ENCODE measurements at regions not wholly inside any gene's neighbourhood (a gene's known extent, or its start where the extent isn't known, plus 50 kb on each side); places are given as distances from the start of the nearest gene placed in this dataset.

- TF ChIP-seq POLR2A (IDR thresholded peaks at IDR 0.05) = no peak
- no peak for TF ChIP-seq CTCF (IDR thresholded peaks at IDR 0.05)
- no peak for TF ChIP-seq EP300 (IDR thresholded peaks at IDR 0.05; ENCODE audit: low read depth)
Observed at GRCh38 chr20:52017669-52018317, 173.8 kb downstream of the ZFP64 start.

Data from transverse colon (tissue), 3 donors.